ENCODE measurements at regions not wholly inside any gene's neighbourhood (a gene's known extent, or its start where the extent isn't known, plus 50 kb on each side); places are given as distances from the start of the nearest gene placed in this dataset.

- TF ChIP-seq CTCF (IDR thresholded peaks at IDR 0.05; ENCODE audit: low read depth, low read length, missing input control) (no peak), JUND (IDR thresholded peaks at IDR 0.05) (no peak), TAF1 (conservative IDR thresholded peaks at IDR 0.05) (no peak), SP1 (IDR thresholded peaks at IDR 0.05) (no peak), GABPA (IDR thresholded peaks at IDR 0.05 in 1 of 2, conservative IDR thresholded peaks at IDR 0.05 in 1 of 2) (no peak), YY1 (IDR thresholded peaks at IDR 0.05) (no peak)
- TF ChIP-seq, protein P1, sequence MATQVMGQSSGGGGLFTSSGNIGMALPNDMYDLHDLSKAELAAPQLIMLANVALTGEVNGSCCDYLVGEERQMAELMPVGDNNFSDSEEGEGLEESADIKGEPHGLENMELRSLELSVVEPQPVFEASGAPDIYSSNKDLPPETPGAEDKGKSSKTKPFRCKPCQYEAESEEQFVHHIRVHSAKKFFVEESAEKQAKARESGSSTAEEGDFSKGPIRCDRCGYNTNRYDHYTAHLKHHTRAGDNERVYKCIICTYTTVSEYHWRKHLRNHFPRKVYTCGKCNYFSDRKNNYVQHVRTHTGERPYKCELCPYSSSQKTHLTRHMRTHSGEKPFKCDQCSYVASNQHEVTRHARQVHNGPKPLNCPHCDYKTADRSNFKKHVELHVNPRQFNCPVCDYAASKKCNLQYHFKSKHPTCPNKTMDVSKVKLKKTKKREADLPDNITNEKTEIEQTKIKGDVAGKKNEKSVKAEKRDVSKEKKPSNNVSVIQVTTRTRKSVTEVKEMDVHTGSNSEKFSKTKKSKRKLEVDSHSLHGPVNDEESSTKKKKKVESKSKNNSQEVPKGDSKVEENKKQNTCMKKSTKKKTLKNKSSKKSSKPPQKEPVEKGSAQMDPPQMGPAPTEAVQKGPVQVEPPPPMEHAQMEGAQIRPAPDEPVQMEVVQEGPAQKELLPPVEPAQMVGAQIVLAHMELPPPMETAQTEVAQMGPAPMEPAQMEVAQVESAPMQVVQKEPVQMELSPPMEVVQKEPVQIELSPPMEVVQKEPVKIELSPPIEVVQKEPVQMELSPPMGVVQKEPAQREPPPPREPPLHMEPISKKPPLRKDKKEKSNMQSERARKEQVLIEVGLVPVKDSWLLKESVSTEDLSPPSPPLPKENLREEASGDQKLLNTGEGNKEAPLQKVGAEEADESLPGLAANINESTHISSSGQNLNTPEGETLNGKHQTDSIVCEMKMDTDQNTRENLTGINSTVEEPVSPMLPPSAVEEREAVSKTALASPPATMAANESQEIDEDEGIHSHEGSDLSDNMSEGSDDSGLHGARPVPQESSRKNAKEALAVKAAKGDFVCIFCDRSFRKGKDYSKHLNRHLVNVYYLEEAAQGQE (IDR thresholded peaks at IDR 0.05): no peak
- TF ChIP-seq, protein P2, sequence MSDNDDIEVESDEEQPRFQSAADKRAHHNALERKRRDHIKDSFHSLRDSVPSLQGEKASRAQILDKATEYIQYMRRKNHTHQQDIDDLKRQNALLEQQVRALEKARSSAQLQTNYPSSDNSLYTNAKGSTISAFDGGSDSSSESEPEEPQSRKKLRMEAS (IDR thresholded peaks at IDR 0.05): no peak
Measured at GRCh38 chr7:41872966-41873365, 170.1 kb upstream of the INHBA start.
